HTR-8/SVneo (cell line): ENCODE measurements at regions not wholly inside any gene's neighbourhood (a gene's known extent, or its start where the extent isn't known, plus 50 kb on each side); places are given as distances from the start of the nearest gene placed in this dataset.

Experiments used
- DNase-seq: peaks from one replicate; pipeline ENCODE4 v3.0.0; 2011; ENCODE audit warnings: low spot score, mixed read lengths; ENCODE audit not compliant: insufficient read length
- FAIRE-seq: peaks from 2 replicates; lab custom pipeline; 2011; peaks lifted over from hg19 to GRCh38; lab: Jason Lieb, UNC

GRCh38 chr3:1787094-1787493 is 311.6 kb upstream of the CNTN4 start:
- no peak for DNase-seq

GRCh38 chr3:1792466-1792865 is 306.2 kb upstream of the CNTN4 start:
- no peak for FAIRE-seq
- DNase-seq = no peak

More at GRCh38 chr3:1787094-1787493, 311.6 kb upstream of the CNTN4 start:
- no peak for FAIRE-seq

GRCh38 chr3:1798711-1799405 is 299.8 kb upstream of the CNTN4 start:
- DNase-seq (no peak), FAIRE-seq (no peak)

- no peak for FAIRE-seq
- DNase-seq = no peak
Observed at GRCh38 chr3:1805331-1805730, 293.3 kb upstream of the CNTN4 start.

- DNase-seq (no peak), FAIRE-seq (no peak)
Observed at GRCh38 chr3:1808590-1808989, 290.1 kb upstream of the CNTN4 start.

GRCh38 chr3:1823867-1824266 is 274.8 kb upstream of the CNTN4 start:
- FAIRE-seq = no peak

GRCh38 chr3:1824359-1824758 is 274.3 kb upstream of the CNTN4 start:
- DNase-seq (no peak), FAIRE-seq (no peak)

More at GRCh38 chr3:1823867-1824266, 274.8 kb upstream of the CNTN4 start:
- no peak for DNase-seq

GRCh38 chr3:1828519-1828918 is 270.1 kb upstream of the CNTN4 start:
- FAIRE-seq = no peak

GRCh38 chr3:1830851-1831250 is 267.8 kb upstream of the CNTN4 start:
- FAIRE-seq (no peak), DNase-seq (no peak)

More at GRCh38 chr3:1828519-1828918, 270.1 kb upstream of the CNTN4 start:
- no peak for DNase-seq

GRCh38 chr3:1832395-1832794 is 266.3 kb upstream of the CNTN4 start:
- DNase-seq = no peak
- FAIRE-seq = no peak

GRCh38 chr3:1843111-1843510 is 255.6 kb upstream of the CNTN4 start:
- no peak for DNase-seq

GRCh38 chr3:1847571-1847970 is 251.1 kb upstream of the CNTN4 start:
- DNase-seq = no peak
- peak; percentile 78 for FAIRE-seq

More at GRCh38 chr3:1843111-1843510, 255.6 kb upstream of the CNTN4 start:
- no peak for FAIRE-seq

GRCh38 chr3:1848935-1849334 is 249.7 kb upstream of the CNTN4 start:
- peak; percentile 62 for FAIRE-seq
- DNase-seq = no peak

GRCh38 chr3:1852950-1853349 is 245.7 kb upstream of the CNTN4 start:
- FAIRE-seq (peak; percentile 26), DNase-seq (no peak)

- no peak for DNase-seq
- no peak for FAIRE-seq
Observed at GRCh38 chr3:1855841-1856240, 242.8 kb upstream of the CNTN4 start.

GRCh38 chr3:1870738-1871137 is 227.9 kb upstream of the CNTN4 start:
- no peak for DNase-seq

GRCh38 chr3:1883534-1883933 is 215.1 kb upstream of the CNTN4 start:
- no peak for FAIRE-seq
- DNase-seq = peak; percentile 23

More at GRCh38 chr3:1870738-1871137, 227.9 kb upstream of the CNTN4 start:
- peak; percentile 69 for FAIRE-seq

GRCh38 chr3:1892459-1892858 is 206.2 kb upstream of the CNTN4 start:
- FAIRE-seq (peak; percentile 26), DNase-seq (no peak)

GRCh38 chr3:1902416-1902815 is 196.2 kb upstream of the CNTN4 start:
- no peak for FAIRE-seq
- no peak for DNase-seq

- no peak for FAIRE-seq
Observed at GRCh38 chr3:1903111-1903510, 195.6 kb upstream of the CNTN4 start.

GRCh38 chr3:1907911-1908310 is 190.8 kb upstream of the CNTN4 start:
- DNase-seq (no peak), FAIRE-seq (no peak)

More at GRCh38 chr3:1903111-1903510, 195.6 kb upstream of the CNTN4 start:
- DNase-seq = no peak
